HL-60 (cell line): ENCODE measurements at regions not wholly inside any gene's neighbourhood (a gene's known extent, or its start where the extent isn't known, plus 50 kb on each side); places are given as distances from the start of the nearest gene placed in this dataset.

Source experiments
- DNase-seq, 2 experiments: peaks; one replicate each; pipeline ENCODE4 v3.0.0-alpha.2; 2010 to 2020; ENCODE audit warnings: low read depth in 1 of 2, low spot score in 1 of 2
- H3K27ac ChIP-seq: fragments of 250-450 bp; sonication (Bioruptor Pico); replicated peaks from 2 replicates; pipeline ENCODE4 v1.5.1; 2020; ENCODE audit warnings: mild to moderate bottlenecking, moderate library complexity
- H3K27me3 ChIP-seq: fragments of 250-450 bp; sonication (Bioruptor Pico); 2 replicates; pipeline ENCODE4 v1.5.1; 2021; ENCODE audit warnings: mild to moderate bottlenecking, moderate library complexity; ENCODE audit not compliant: insufficient read depth, poor library complexity, severe bottlenecking
- H3K4me3 ChIP-seq: replicated peaks from 2 replicates; pipeline ENCODE4 v1.5.1; 2011; ENCODE audit warnings: mild to moderate bottlenecking, control low read depth, low read length; ENCODE audit not compliant: insufficient read depth
- GABPA ChIP-seq: IDR thresholded peaks from 2 replicates; pipeline ENCODE4 v1.6.1; 2012; ENCODE audit warnings: low read depth
- POLR2AphosphoS5 ChIP-seq: IDR thresholded peaks from 2 replicates; pipeline ENCODE4 v1.6.1; 2012; ENCODE audit warnings: low read depth
- SPI1 ChIP-seq: IDR thresholded peaks from 2 replicates; pipeline ENCODE4 v1.6.1; 2012; ENCODE audit warnings: low read depth, mild to moderate bottlenecking, borderline replicate concordance
- TF ChIP-seq, protein P1 (sequence below): IDR thresholded peaks from one replicate; pipeline ENCODE4 v1.5.1; 2011; ENCODE audit warnings: low read length, control low read depth, inconsistent platforms; ENCODE audit not compliant: insufficient read depth
- TF ChIP-seq, protein P2 (sequence below): IDR thresholded peaks from 2 replicates; pipeline ENCODE4 v1.6.1; 2012; ENCODE audit warnings: low read depth; ENCODE audit not compliant: insufficient replicate concordance

DNA sequence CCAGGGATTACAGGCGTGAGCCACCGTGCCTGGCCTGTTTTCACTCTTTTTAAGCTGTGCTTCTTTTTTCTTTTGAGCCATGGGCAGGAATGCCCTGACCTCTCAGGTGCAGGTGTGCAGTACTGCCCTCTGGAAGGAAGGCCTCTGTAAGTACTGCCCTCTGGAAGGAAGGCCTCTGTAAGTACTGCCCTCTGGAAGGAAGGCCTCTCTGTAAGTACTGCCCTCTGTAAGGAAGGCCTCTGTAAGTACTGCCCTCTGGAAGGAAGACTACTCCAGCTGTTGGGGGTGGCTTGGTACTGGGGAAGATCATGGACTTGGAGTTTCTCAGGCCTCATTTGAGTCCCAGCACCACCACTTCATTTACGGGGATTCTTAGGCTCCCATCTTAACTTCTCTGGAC, 248.5 kb upstream of the ID2 start:
- no peak overlapping the region for H3K27ac ChIP-seq
- TF ChIP-seq, protein P1, sequence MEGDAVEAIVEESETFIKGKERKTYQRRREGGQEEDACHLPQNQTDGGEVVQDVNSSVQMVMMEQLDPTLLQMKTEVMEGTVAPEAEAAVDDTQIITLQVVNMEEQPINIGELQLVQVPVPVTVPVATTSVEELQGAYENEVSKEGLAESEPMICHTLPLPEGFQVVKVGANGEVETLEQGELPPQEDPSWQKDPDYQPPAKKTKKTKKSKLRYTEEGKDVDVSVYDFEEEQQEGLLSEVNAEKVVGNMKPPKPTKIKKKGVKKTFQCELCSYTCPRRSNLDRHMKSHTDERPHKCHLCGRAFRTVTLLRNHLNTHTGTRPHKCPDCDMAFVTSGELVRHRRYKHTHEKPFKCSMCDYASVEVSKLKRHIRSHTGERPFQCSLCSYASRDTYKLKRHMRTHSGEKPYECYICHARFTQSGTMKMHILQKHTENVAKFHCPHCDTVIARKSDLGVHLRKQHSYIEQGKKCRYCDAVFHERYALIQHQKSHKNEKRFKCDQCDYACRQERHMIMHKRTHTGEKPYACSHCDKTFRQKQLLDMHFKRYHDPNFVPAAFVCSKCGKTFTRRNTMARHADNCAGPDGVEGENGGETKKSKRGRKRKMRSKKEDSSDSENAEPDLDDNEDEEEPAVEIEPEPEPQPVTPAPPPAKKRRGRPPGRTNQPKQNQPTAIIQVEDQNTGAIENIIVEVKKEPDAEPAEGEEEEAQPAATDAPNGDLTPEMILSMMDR = no peak
- TF ChIP-seq POLR2AphosphoS5 = no peak
- no peak for TF ChIP-seq SPI1
- TF ChIP-seq, protein P2, sequence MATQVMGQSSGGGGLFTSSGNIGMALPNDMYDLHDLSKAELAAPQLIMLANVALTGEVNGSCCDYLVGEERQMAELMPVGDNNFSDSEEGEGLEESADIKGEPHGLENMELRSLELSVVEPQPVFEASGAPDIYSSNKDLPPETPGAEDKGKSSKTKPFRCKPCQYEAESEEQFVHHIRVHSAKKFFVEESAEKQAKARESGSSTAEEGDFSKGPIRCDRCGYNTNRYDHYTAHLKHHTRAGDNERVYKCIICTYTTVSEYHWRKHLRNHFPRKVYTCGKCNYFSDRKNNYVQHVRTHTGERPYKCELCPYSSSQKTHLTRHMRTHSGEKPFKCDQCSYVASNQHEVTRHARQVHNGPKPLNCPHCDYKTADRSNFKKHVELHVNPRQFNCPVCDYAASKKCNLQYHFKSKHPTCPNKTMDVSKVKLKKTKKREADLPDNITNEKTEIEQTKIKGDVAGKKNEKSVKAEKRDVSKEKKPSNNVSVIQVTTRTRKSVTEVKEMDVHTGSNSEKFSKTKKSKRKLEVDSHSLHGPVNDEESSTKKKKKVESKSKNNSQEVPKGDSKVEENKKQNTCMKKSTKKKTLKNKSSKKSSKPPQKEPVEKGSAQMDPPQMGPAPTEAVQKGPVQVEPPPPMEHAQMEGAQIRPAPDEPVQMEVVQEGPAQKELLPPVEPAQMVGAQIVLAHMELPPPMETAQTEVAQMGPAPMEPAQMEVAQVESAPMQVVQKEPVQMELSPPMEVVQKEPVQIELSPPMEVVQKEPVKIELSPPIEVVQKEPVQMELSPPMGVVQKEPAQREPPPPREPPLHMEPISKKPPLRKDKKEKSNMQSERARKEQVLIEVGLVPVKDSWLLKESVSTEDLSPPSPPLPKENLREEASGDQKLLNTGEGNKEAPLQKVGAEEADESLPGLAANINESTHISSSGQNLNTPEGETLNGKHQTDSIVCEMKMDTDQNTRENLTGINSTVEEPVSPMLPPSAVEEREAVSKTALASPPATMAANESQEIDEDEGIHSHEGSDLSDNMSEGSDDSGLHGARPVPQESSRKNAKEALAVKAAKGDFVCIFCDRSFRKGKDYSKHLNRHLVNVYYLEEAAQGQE = no peak
- no peak for TF ChIP-seq GABPA
- DNase-seq = no peak

DNA sequence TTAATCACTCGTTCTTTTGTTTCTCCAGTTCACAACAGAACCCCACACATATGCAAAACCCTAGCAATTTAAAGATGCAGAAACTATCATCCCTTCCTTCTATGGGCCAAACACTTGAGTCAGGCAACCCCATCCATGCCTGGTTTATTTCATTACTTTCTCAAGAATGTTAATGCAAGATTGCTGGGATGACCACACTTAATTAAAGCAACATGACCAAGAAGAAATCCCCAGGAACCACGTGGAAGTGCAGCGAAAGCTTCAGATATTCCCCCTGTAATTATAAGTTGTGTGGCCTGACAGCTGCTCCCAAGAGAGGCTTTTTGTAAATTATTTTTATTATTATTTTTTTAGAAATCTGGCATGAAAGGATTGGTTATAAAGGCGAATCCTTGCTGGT, 246.2 kb upstream of the ID2 start:
- no peaks in the 10 kb centered on the region for H3K27me3 ChIP-seq
- TF ChIP-seq SPI1 (no peak), GABPA (no peak), POLR2AphosphoS5 (no peak)
- TF ChIP-seq, protein P2 = no peak
- DNase-seq = no peak
- H3K4me3 ChIP-seq = no peak overlapping the region
- no peak overlapping the region for H3K27ac ChIP-seq

More for the DNA sequence above, 248.5 kb upstream of the ID2 start:
- Histone ChIP-seq H3K27me3 (no peaks in the 10 kb centered on the region), H3K4me3 (no peak overlapping the region)

DNA sequence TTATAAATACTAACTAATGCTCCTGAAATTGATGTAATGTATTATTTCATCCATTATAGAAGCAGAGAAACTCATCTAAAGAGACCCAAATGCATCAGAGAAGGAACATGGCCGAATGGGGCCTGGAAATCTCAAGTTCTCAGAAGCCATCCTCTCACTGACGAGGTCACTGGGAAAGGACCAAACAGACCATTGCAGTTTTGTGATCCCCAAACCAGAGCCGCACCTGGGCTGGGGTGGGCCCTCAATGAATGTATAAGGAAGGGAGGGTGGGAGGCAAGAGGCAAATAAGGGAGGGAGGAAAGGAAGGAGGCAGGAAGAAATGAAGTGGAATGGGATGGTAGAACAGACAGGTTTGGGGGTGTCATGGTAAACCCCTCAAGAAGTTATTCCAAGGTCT, 245.3 kb upstream of the ID2 start:
- Histone ChIP-seq H3K27ac (no peak overlapping the region), H3K4me3 (no peak overlapping the region), H3K27me3 (no peaks in the 10 kb centered on the region)
- TF ChIP-seq, protein P2 = no peak
- TF ChIP-seq SPI1 (no peak), POLR2AphosphoS5 (no peak), GABPA (no peak)
- TF ChIP-seq, protein P1 = no peak
- DNase-seq = no peak
